Fibroblast of upper back skin (primary cell): ENCODE measurements at regions not wholly inside any gene's neighbourhood (a gene's known extent, or its start where the extent isn't known, plus 50 kb on each side); places are given as distances from the start of the nearest gene placed in this dataset.
A peak's percentile ranks its signal among the peaks of the same experiment; 100 is the strongest.

Experiments used
- DNase-seq: peaks from one replicate; pipeline ENCODE4 v3.0.0-alpha.2; 2013

GRCh38 chr7:17699696-17700095, 240.6 kb downstream of the SNX13 start:
- no peak for DNase-seq

GRCh38 chr7:17700138-17700537, 240.2 kb downstream of the SNX13 start:
- DNase-seq: no peak

GRCh38 chr7:17706275-17706674, 234.0 kb downstream of the SNX13 start:
- DNase-seq: no peak

GRCh38 chr7:17706734-17707133, 233.6 kb downstream of the SNX13 start:
- DNase-seq: peak; percentile 74

- no peak for DNase-seq
These were observed 231.2 kb downstream of the SNX13 start for GRCh38 chr7:17709127-17709526.

GRCh38 chr7:17709599-17709998, 230.7 kb downstream of the SNX13 start:
- no peak for DNase-seq

GRCh38 chr7:17710312-17710711, 230.0 kb downstream of the SNX13 start:
- no peak for DNase-seq

GRCh38 chr7:17713584-17713983, 226.7 kb downstream of the SNX13 start:
- no peak for DNase-seq

- DNase-seq: no peak
These were observed 223.5 kb downstream of the SNX13 start for GRCh38 chr7:17716816-17717215.

GRCh38 chr7:17719998-17720397, 220.3 kb downstream of the SNX13 start:
- no peak for DNase-seq

GRCh38 chr7:17721736-17722285, 218.5 kb downstream of the SNX13 start:
- DNase-seq: no peak

GRCh38 chr7:17722798-17723197, 217.5 kb downstream of the SNX13 start:
- no peak for DNase-seq

GRCh38 chr7:17725821-17726220, 214.5 kb downstream of the SNX13 start:
- DNase-seq: no peak

GRCh38 chr7:17732083-17732482, 208.2 kb downstream of the SNX13 start:
- DNase-seq: no peak
